ENCODE measurements at regions not wholly inside any gene's neighbourhood (a gene's known extent, or its start where the extent isn't known, plus 50 kb on each side); places are given as distances from the start of the nearest gene placed in this dataset.

GRCh38 chr7:25308246-25308645 is 80.0 kb upstream of the NPVF start:
- Mint-ChIP-seq H3K9me3 (ENCODE audit: unreplicated experiment) (no peaks in the 10 kb centered on the region), H3K4me1 (ENCODE audit: unreplicated experiment) (peaks cover 6% of the 10 kb centered on the region), H3K27me3 (ENCODE audit: unreplicated experiment) (no peaks in the 10 kb centered on the region), H3K27ac (ENCODE audit: unreplicated experiment) (no peak overlapping the region), H3K36me3 (ENCODE audit: low read depth, unreplicated experiment) (no peaks in the 10 kb centered on the region), H3K4me3 (ENCODE audit: unreplicated experiment) (no peak overlapping the region)
- no peak for TF ChIP-seq CTCF (IDR thresholded peaks at IDR 0.05; ENCODE audit: unreplicated experiment)
- no peak for DNase-seq (ENCODE audit: low spot score)

GRCh38 chr7:25308906-25309705 is 80.8 kb upstream of the NPVF start:
- no peak for TF ChIP-seq CTCF (IDR thresholded peaks at IDR 0.05; ENCODE audit: unreplicated experiment)
- Mint-ChIP-seq H3K27ac (ENCODE audit: unreplicated experiment) (no peak overlapping the region), H3K4me1 (ENCODE audit: unreplicated experiment) (peaks cover 3% of the 10 kb centered on the region), H3K9me3 (ENCODE audit: unreplicated experiment) (no peaks in the 10 kb centered on the region), H3K4me3 (ENCODE audit: unreplicated experiment) (no peak overlapping the region), H3K27me3 (ENCODE audit: unreplicated experiment) (no peaks in the 10 kb centered on the region), H3K36me3 (ENCODE audit: low read depth, unreplicated experiment) (no peaks in the 10 kb centered on the region)
- DNase-seq (ENCODE audit: low spot score): no peak

GRCh38 chr7:25310896-25311295 is 82.6 kb upstream of the NPVF start:
- Mint-ChIP-seq H3K9me3 (ENCODE audit: unreplicated experiment) (no peaks in the 10 kb centered on the region), H3K4me3 (ENCODE audit: unreplicated experiment) (no peak overlapping the region), H3K4me1 (ENCODE audit: unreplicated experiment) (peaks cover 7% of the 10 kb centered on the region), H3K27me3 (ENCODE audit: unreplicated experiment) (no peaks in the 10 kb centered on the region), H3K27ac (ENCODE audit: unreplicated experiment) (no peak overlapping the region), H3K36me3 (ENCODE audit: low read depth, unreplicated experiment) (no peaks in the 10 kb centered on the region)
- TF ChIP-seq CTCF (IDR thresholded peaks at IDR 0.05; ENCODE audit: unreplicated experiment): no peak
- DNase-seq (ENCODE audit: low spot score): no peak

- no peaks in the 10 kb centered on the region for H3K27me3 Mint-ChIP-seq (ENCODE audit: unreplicated experiment)
- H3K4me1 Mint-ChIP-seq (ENCODE audit: unreplicated experiment): peaks cover 7% of the 10 kb centered on the region
- DNase-seq (ENCODE audit: low spot score): no peak
- no peaks in the 10 kb centered on the region for H3K36me3 Mint-ChIP-seq (ENCODE audit: low read depth, unreplicated experiment)
- no peaks in the 10 kb centered on the region for H3K9me3 Mint-ChIP-seq (ENCODE audit: unreplicated experiment)
- no peak for TF ChIP-seq CTCF (IDR thresholded peaks at IDR 0.05; ENCODE audit: unreplicated experiment)
- no peak overlapping the region for H3K27ac Mint-ChIP-seq (ENCODE audit: unreplicated experiment)
- no peak overlapping the region for H3K4me3 Mint-ChIP-seq (ENCODE audit: unreplicated experiment)
Observed at GRCh38 chr7:25311346-25311745, 83.1 kb upstream of the NPVF start.

- Mint-ChIP-seq H3K9me3 (ENCODE audit: unreplicated experiment) (no peaks in the 10 kb centered on the region), H3K27me3 (ENCODE audit: unreplicated experiment) (peaks cover 2% of the 10 kb centered on the region), H3K36me3 (ENCODE audit: low read depth, unreplicated experiment) (no peaks in the 10 kb centered on the region), H3K27ac (ENCODE audit: unreplicated experiment) (no peak overlapping the region), H3K4me1 (ENCODE audit: unreplicated experiment) (peaks cover 12% of the 10 kb centered on the region), H3K4me3 (ENCODE audit: unreplicated experiment) (no peak overlapping the region)
- no peak for DNase-seq (ENCODE audit: low spot score)
- no peak for TF ChIP-seq CTCF (IDR thresholded peaks at IDR 0.05; ENCODE audit: unreplicated experiment)
Observed at GRCh38 chr7:25312968-25313367, 84.7 kb upstream of the NPVF start.
